HG03103 (cell line): ENCODE measurements at regions not wholly inside any gene's neighbourhood (a gene's known extent, or its start where the extent isn't known, plus 50 kb on each side); places are given as distances from the start of the nearest gene placed in this dataset.

ENCODE experiments used
- ATAC-seq: cut with Tn5 transposase; IDR thresholded peaks from one replicate; pipeline ENCODE4 v1.9.1; 2021; ENCODE audit warnings: low read depth; ENCODE audit not compliant: unreplicated experiment

GRCh38 chr5:73375191-73375545 lies 73.4 kb downstream of the FOXD1 start:
- no peak for ATAC-seq

- ATAC-seq, result no peak
Measured at GRCh38 chr5:73374520-73375190, 73.9 kb downstream of the FOXD1 start.

- no peak for ATAC-seq
Measured at GRCh38 chr5:73373814-73374510, 74.6 kb downstream of the FOXD1 start.

GRCh38 chr5:73370640-73371583 lies 77.7 kb downstream of the FOXD1 start:
- ATAC-seq, result no peak

GRCh38 chr5:73370095-73370494 lies 78.5 kb downstream of the FOXD1 start:
- no peak for ATAC-seq

- ATAC-seq, result no peak
Measured at GRCh38 chr5:73369278-73369677, 79.3 kb downstream of the FOXD1 start.

- no peak for ATAC-seq
Measured at GRCh38 chr5:73367650-73368049, 80.9 kb downstream of the FOXD1 start.

- ATAC-seq, result no peak
Measured at GRCh38 chr5:73365990-73366667, 82.4 kb downstream of the FOXD1 start.

GRCh38 chr5:73365301-73365853 lies 83.2 kb downstream of the FOXD1 start:
- no peak for ATAC-seq

GRCh38 chr5:73363911-73364730 lies 84.5 kb downstream of the FOXD1 start:
- no peak for ATAC-seq

GRCh38 chr5:73359395-73359794 lies 89.2 kb downstream of the FOXD1 start:
- no peak for ATAC-seq

GRCh38 chr5:73358366-73358765 lies 90.2 kb downstream of the FOXD1 start:
- ATAC-seq, result no peak

- ATAC-seq, result no peak
Measured at GRCh38 chr5:73357576-73357975, 91.0 kb downstream of the FOXD1 start.

GRCh38 chr5:73355108-73355507 lies 93.5 kb downstream of the FOXD1 start:
- ATAC-seq, result no peak

GRCh38 chr5:73354406-73354805 lies 94.2 kb downstream of the FOXD1 start:
- ATAC-seq, result no peak

- ATAC-seq, result no peak
Measured at GRCh38 chr5:73352649-73353230, 95.8 kb downstream of the FOXD1 start.

- ATAC-seq, result no peak
Measured at GRCh38 chr5:73352243-73352642, 96.3 kb downstream of the FOXD1 start.

- no peak for ATAC-seq
Measured at GRCh38 chr5:73351593-73351992, 97.0 kb downstream of the FOXD1 start.

GRCh38 chr5:73346878-73347408 lies 101.6 kb downstream of the FOXD1 start:
- ATAC-seq, result no peak
